ENCODE measurements at regions not wholly inside any gene's neighbourhood (a gene's known extent, or its start where the extent isn't known, plus 50 kb on each side); places are given as distances from the start of the nearest gene placed in this dataset.
"Not testable (repeated sequence)": the region's sequence is repeated elsewhere in the genome, so short reads cannot be mapped to it uniquely, and the experiment has no call there.

DNA sequence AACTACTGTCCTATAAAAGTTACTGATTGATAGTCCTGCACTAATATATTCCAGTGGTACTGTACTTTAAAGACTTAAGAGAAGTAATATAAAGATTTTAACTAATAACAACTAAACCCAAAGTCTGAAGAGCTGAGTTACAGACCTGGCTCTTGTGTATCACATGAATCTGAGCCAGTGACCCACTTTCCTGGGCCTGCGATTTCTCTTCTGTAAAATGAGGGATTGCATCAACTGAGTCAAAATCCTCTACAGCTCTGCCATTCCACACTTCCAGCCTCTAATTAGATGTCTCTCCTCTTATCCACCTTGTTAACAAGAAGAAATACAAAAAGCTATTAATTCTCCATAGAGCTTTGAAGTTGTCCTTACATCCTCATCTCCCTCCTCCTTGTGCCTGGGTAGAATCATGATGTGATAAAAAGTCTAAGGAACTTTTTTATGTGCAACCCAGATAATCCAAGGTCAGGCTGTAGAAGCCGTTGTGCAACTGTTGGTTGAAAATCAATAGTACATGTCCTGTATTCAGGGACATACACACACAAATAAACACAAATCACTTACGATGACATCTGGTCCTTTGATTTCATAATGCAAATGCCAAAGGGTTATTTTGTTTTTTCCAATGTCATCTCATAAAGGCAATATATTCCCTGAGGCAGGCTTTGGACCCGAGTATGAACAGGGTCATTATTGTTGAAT lies 410.3 kb downstream of the KCNA4 start:
- no peak overlapping the region for H3K4me3 ChIP-seq
- no peak for DNase-seq (ENCODE audit: low read depth, low spot score)
- H3K9me3 ChIP-seq (ENCODE audit: low read depth, low read length): no peaks in the 10 kb centered on the region
- H3K36me3 ChIP-seq (ENCODE audit: insufficient read depth, low read length): no peaks in the 10 kb centered on the region
- TF ChIP-seq POLR2AphosphoS5 (IDR thresholded peaks at IDR 0.05; ENCODE audit: borderline replicate concordance, low read depth, low read length) (no peak), FOXP2 (optimal IDR thresholded peaks at IDR 0.05; ENCODE audit: control extremely low read depth, extremely low read length, insufficient read depth) (no peak), EZH2 (IDR thresholded peaks at IDR 0.05) (no peak)
- no peak overlapping the region for H3K9ac ChIP-seq (ENCODE audit: insufficient read length)
- H3K27ac ChIP-seq: no peak overlapping the region

DNA sequence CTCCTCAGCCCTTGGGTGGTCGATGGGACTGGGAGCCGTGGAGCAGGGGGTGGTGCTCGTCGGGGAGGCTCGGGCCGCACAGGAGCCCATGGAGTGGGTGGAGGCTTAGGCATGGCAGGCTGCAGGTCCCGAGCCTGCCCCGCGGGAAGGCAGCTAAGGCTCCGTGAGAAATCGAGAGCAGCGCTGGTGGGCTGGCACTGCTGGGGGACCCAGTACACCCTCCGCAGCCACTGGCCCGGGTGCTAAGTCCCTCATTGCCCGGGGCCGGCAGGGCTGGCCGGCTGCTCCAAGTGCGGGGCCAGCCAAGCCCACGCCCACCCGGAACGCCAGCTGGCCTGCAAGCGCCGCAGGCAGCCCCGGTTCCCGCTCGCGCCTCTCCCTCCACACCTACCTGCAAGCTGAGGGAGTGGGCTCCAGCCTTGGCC lies 416.7 kb downstream of the KCNA4 start:
- H3K36me3 ChIP-seq (ENCODE audit: insufficient read depth, low read length); H3K9ac ChIP-seq (ENCODE audit: insufficient read length); DNase-seq (ENCODE audit: low read depth, low spot score); H3K27ac ChIP-seq; H3K4me3 ChIP-seq; H3K9me3 ChIP-seq (ENCODE audit: low read depth, low read length): not testable (repeated sequence)

DNA sequence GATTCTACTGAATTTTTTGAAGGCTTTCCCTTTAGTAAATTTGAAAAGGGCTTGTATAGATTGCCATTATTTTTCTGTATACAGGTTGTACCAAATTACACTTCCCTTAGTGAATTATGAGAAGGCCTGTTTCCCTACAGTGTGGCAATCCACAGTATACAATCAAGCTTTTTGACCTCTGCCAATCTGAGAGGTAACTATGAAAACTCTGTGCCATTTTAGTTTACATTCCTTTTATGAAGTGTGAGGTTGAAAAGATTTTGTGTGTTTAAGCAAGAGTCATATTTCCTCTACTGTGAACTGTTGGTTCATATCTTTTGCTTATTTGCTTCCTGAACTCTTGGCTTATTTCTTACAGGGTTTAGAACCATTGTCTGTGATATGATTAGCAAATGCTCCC lies 432.5 kb downstream of the KCNA4 start:
- no peak overlapping the region for H3K9ac ChIP-seq (ENCODE audit: insufficient read length)

DNA sequence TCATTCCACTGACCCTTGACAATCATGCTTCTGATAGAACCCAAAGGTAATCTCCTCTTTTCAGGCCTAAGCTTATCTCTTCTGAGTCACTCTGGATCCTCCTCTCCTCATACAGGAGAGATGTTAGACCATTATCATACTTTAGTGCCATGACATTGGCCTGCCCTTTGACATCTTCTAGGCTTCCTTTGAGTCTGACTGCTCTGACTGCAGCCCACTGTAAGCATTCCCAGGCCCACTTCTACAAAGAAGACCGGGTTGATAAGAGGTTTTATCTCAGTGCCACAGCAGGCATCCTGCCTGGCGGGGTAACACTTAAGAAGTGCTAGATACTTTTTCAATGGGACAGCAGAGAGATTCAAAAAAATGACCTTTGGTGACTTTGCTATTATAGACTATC lies 438.0 kb downstream of the KCNA4 start:
- Histone ChIP-seq H3K9me3 (ENCODE audit: low read depth, low read length) (no peaks in the 10 kb centered on the region), H3K36me3 (ENCODE audit: insufficient read depth, low read length) (no peaks in the 10 kb centered on the region), H3K27ac (no peak overlapping the region), H3K9ac (ENCODE audit: insufficient read length) (no peak overlapping the region), H3K4me3 (no peak overlapping the region)
- DNase-seq (ENCODE audit: low read depth, low spot score): no peak
- TF ChIP-seq POLR2AphosphoS5 (IDR thresholded peaks at IDR 0.05; ENCODE audit: borderline replicate concordance, low read depth, low read length): no peak
- TF ChIP-seq EZH2 (IDR thresholded peaks at IDR 0.05): no peak
- no peak for TF ChIP-seq FOXP2 (optimal IDR thresholded peaks at IDR 0.05; ENCODE audit: control extremely low read depth, extremely low read length, insufficient read depth)

More for the DNA sequence above, 432.5 kb downstream of the KCNA4 start:
- no peak for TF ChIP-seq EZH2 (IDR thresholded peaks at IDR 0.05)
- no peak for TF ChIP-seq POLR2AphosphoS5 (IDR thresholded peaks at IDR 0.05; ENCODE audit: borderline replicate concordance, low read depth, low read length)
- no peaks in the 10 kb centered on the region for H3K36me3 ChIP-seq (ENCODE audit: insufficient read depth, low read length)
- no peaks in the 10 kb centered on the region for H3K9me3 ChIP-seq (ENCODE audit: low read depth, low read length)
- no peak for DNase-seq (ENCODE audit: low read depth, low spot score)
- H3K4me3 ChIP-seq: no peak overlapping the region
- H3K27ac ChIP-seq: no peak overlapping the region

DNA sequence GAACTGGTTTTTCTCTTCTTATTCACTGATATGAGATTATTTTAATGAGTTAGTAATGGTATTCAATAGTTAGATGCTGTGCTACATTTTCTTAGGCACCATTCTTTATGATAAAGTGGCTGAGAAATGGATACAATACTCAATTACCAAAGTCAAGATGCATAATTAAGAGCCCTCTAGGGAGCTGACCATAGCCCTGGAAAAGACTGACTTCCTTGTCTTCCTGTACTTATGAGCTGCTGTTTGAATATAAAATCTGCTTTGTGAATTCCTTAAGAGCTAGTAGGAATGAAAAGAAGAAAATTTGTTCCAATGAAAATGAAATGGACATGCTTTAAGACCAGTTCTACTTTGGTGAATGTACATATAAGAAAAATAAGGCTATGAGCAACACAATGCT lies 452.3 kb downstream of the KCNA4 start:
- DNase-seq (ENCODE audit: low read depth, low spot score): no peak
- TF ChIP-seq POLR2AphosphoS5 (IDR thresholded peaks at IDR 0.05; ENCODE audit: borderline replicate concordance, low read depth, low read length): no peak
- TF ChIP-seq EZH2 (IDR thresholded peaks at IDR 0.05): no peak
- TF ChIP-seq FOXP2 (optimal IDR thresholded peaks at IDR 0.05; ENCODE audit: control extremely low read depth, extremely low read length, insufficient read depth): no peak
- no peak overlapping the region for H3K4me3 ChIP-seq
- H3K27ac ChIP-seq: no peak overlapping the region
- H3K36me3 ChIP-seq (ENCODE audit: insufficient read depth, low read length): no peaks in the 10 kb centered on the region
- H3K9me3 ChIP-seq (ENCODE audit: low read depth, low read length): no peaks in the 10 kb centered on the region
- no peak overlapping the region for H3K9ac ChIP-seq (ENCODE audit: insufficient read length)

DNA sequence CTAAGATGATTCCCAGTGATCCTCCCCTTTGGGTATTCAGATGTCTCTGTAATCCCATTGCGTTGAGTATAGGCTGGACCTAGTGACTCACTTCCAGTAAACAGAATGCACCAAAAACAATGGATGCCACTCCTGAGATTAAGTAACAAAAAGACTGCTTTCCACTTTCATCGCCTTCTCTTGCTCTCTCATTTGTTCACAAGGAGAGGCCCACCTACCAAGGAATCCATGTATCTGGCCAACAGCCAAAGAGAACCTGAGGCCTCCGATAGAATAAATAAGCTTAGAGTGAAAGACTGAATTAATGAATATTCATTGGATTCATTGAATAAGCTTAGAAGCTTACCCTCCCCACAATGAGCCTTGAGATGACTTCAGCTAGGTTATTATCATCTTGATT lies 454.6 kb downstream of the KCNA4 start:
- H3K27ac ChIP-seq: no peak overlapping the region
- no peaks in the 10 kb centered on the region for H3K36me3 ChIP-seq (ENCODE audit: insufficient read depth, low read length)
- H3K9ac ChIP-seq (ENCODE audit: insufficient read length): no peak overlapping the region
- H3K9me3 ChIP-seq (ENCODE audit: low read depth, low read length): no peaks in the 10 kb centered on the region
- no peak overlapping the region for H3K4me3 ChIP-seq
- TF ChIP-seq POLR2AphosphoS5 (IDR thresholded peaks at IDR 0.05; ENCODE audit: borderline replicate concordance, low read depth, low read length): no peak
- no peak for TF ChIP-seq EZH2 (IDR thresholded peaks at IDR 0.05)
- TF ChIP-seq FOXP2 (optimal IDR thresholded peaks at IDR 0.05; ENCODE audit: control extremely low read depth, extremely low read length, insufficient read depth): no peak
- DNase-seq (ENCODE audit: low read depth, low spot score): no peak

DNA sequence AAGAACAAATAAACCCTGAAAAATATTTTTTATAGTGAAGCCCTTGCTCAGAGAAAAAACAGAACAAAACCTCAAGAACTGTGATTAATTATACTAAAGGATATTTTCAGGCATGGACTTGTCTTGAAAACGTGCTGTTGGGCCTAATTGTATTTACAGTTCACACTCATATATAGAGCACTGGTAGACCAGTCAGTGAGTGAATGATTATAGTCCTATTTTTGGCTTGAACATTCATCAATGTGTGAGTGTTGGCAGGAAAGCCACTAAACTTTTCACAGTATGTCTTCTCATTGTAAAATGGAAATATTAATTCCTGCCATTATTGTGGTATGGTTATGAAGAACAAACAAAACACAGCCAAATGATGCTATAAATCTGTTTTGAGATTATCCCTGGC lies 462.8 kb downstream of the KCNA4 start:
- Histone ChIP-seq H3K9me3 (ENCODE audit: low read depth, low read length) (no peaks in the 10 kb centered on the region), H3K9ac (ENCODE audit: insufficient read length) (no peak overlapping the region), H3K4me3 (no peak overlapping the region), H3K36me3 (ENCODE audit: insufficient read depth, low read length) (no peaks in the 10 kb centered on the region), H3K27ac (no peak overlapping the region)
- TF ChIP-seq EZH2 (IDR thresholded peaks at IDR 0.05) (no peak), FOXP2 (optimal IDR thresholded peaks at IDR 0.05; ENCODE audit: control extremely low read depth, extremely low read length, insufficient read depth) (no peak), POLR2AphosphoS5 (IDR thresholded peaks at IDR 0.05; ENCODE audit: borderline replicate concordance, low read depth, low read length) (no peak)
- no peak for DNase-seq (ENCODE audit: low read depth, low spot score)

DNA sequence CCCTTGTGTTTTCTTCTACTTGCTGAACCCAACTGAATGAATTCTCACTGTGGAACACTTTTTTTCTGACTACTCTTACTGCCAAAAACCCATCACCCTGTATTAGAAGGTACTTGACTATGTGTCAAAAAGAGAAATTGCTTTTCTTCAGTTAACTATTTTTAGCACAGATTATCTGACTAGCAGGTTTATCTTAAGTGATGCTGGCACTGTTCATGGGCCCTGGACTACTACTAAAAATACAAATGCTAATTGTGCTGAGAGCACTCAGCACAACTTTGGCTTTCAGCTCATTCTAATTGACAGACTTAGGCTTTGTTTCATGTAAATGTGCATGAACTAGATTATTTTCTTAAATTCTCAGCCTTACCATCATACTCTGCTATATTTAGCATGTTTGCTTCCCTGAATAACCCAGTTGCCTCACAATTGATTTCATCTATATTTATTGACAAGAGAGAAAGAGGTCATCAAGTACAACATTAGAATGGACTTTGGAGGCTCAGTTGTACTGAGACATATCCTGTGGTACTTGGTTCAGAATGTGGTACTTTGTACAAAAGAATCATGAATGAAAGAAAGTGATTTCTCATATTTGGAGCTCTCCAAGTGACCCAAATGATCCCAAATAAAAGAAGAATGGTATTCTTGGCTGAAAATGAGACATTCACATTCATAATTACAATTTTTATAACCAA lies 478.3 kb downstream of the KCNA4 start:
- no peaks in the 10 kb centered on the region for H3K9me3 ChIP-seq (ENCODE audit: low read depth, low read length)

DNA sequence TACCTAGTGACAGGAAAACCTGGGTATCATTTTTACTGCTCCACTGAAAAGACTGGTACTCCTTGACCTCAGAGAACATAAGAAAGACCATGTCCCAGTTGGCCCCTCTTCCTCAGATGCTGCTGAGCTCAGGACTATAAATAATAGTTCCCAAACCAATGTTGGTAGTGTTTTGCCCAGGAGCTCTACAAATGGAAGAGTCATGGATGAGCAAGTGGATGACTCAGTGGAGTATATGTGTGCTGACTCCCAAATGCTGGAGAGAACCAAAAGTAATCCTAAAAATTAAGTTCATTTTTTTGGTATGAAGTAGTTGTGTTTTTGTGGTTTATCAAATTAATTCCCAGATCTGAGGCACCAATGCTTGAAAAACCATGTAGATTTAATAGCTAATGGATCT lies 482.0 kb downstream of the KCNA4 start:
- H3K9me3 ChIP-seq (ENCODE audit: low read depth, low read length): no peaks in the 10 kb centered on the region
- H3K27ac ChIP-seq: no peak overlapping the region
- H3K4me3 ChIP-seq: no peak overlapping the region
- TF ChIP-seq EZH2 (IDR thresholded peaks at IDR 0.05): no peak
- no peak for TF ChIP-seq FOXP2 (optimal IDR thresholded peaks at IDR 0.05; ENCODE audit: control extremely low read depth, extremely low read length, insufficient read depth)
- TF ChIP-seq POLR2AphosphoS5 (IDR thresholded peaks at IDR 0.05; ENCODE audit: borderline replicate concordance, low read depth, low read length): no peak
- no peak for DNase-seq (ENCODE audit: low read depth, low spot score)
- H3K9ac ChIP-seq (ENCODE audit: insufficient read length): no peak overlapping the region
- H3K36me3 ChIP-seq (ENCODE audit: insufficient read depth, low read length): no peaks in the 10 kb centered on the region

More for the DNA sequence above, 478.3 kb downstream of the KCNA4 start:
- no peaks in the 10 kb centered on the region for H3K36me3 ChIP-seq (ENCODE audit: insufficient read depth, low read length)
- H3K9ac ChIP-seq (ENCODE audit: insufficient read length): no peak overlapping the region
- no peak for DNase-seq (ENCODE audit: low read depth, low spot score)
- H3K27ac ChIP-seq: no peak overlapping the region
- no peak for TF ChIP-seq FOXP2 (optimal IDR thresholded peaks at IDR 0.05; ENCODE audit: control extremely low read depth, extremely low read length, insufficient read depth)
- TF ChIP-seq EZH2 (IDR thresholded peaks at IDR 0.05): no peak
- no peak for TF ChIP-seq POLR2AphosphoS5 (IDR thresholded peaks at IDR 0.05; ENCODE audit: borderline replicate concordance, low read depth, low read length)
- no peak overlapping the region for H3K4me3 ChIP-seq
